ENCODE measurements at regions not wholly inside any gene's neighbourhood (a gene's known extent, or its start where the extent isn't known, plus 50 kb on each side); places are given as distances from the start of the nearest gene placed in this dataset.

DNA sequence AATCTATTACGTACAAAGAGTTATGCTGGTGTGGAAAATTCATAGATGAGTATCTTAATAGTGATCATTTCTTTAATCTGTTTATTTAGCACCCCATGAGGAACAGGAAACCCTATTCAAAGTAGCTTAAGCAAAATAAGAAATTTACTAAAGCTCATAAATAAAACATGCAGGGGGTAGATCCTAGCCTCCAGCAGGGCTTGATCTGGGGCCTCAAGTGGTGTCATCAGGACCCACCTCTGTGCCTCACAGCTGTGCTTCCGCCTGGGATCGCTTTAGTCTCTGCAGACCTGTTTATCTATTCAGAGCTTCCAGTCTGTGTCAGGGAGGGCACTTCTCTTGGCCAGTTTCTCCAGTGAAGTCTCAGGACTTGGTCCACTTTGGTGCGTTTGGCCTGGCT lies 171.0 kb upstream of the SLC24A5 start:
- DNase-seq (ENCODE audit: low spot score), result no peak

DNA sequence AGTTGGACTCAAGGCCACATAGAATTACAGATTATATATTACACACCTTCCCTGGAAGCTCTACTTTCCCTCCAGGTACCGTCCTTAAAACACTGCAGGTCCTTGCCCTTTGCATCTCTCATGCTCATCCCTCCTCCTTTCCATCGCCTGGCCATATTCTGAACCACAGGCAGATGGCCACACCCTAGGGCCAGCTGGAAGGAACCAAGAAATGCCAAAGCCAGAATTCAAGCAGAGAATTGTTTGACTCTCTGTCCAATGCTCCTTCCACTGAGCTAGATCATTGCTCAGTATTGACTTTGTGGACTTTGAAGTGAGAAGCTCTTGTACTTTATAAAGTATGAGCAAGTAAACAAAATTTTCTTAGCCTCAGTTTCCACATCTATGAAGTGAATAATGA lies 170.3 kb upstream of the SLC24A5 start:
- DNase-seq (ENCODE audit: low spot score), result no peak

DNA sequence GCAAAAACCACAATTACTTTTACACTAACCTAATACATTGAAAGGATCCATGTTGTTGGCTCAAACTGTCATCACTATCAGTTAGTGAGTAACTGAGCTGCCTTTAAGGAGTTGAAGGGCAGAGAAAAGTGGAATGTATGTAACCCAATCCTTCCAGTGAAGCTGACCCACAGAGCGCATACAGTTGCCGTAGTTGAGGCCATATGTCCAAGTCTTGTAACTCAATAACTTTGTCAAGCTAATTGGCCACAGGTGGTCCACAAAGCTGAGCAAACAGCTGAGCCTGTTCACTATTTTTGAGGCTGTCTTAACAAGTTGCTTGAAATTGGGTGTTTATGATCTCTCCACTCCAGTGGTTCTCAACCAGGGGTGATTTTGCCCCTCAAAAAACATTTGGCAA lies 169.0 kb upstream of the SLC24A5 start:
- DNase-seq (ENCODE audit: low spot score), result no peak

DNA sequence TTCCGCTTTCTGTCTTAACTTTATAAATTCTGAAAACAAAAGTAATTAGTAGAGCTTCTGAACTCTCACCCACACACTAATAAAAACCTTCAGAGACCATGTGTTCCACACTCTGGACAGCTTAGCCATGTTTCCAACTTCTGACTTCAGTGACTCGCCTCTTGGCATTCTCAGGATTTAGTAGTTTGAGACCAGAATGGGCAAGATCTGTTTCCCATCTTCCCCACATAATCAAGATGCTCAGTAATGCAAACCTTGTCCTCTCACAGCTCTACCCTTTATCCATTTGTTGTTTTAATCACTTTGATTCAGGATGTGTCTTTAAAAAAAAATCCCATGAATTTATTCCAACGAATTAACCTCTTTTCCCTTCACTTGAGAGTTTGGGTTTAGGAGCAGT lies 166.6 kb upstream of the SLC24A5 start:
- DNase-seq (ENCODE audit: low spot score), result no peak

DNA sequence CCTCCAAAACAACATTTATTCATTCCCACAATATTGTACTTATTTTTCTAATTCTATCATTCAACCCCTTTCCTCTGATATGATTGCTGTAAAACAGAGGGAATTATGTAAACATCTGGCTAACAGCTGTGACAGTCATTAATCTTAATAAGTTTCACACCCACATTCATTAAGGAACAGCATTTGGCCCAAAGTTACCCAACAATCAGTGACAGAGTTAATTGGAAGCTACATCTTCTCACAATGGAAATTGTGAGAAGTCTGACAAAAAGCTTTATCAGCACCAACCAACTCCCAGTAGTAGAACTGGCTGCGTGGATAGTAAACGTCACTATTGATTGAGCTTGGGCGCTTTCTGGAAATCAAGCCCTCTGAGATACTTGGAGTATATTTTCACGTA lies 165.8 kb upstream of the SLC24A5 start:
- no peak for DNase-seq (ENCODE audit: low spot score)

DNA sequence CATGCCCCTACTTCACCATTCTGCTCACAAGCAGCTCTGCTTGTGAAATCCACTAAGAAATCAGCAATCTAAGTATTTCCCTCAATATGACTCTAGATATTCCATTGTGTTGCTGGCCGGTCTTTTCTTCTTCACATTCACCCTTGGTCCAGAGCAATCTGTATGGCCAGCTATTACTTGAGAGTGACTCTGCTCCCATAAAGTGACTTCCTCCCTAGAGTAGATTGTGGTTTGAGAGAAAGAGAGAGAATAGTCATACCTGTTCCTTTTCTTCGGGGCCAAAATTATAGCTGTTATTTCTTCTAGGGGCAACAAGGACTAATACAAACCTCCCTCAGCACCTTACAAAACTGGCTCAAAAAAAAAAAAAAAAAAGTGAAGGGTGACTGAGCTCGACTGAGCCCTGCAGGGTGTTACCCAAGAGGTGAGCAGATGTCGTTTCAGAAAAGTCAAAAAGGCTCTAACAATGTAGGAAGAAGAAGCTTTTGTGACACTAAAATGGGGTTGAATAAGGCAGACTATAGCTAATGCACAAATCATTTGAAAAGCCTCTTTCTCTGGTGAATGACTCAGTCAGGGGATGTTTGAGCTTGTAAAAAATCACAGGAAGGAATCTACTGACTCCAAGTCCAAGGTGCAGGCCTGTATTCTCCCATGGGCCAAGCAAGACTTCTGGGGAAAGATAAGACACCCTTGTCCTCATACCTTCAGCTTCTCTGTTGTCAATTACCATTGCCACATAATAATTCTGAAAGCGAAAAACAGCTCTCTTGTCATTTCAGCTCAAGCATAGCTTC lies 161.0 kb upstream of the SLC24A5 start:
- DNase-seq (ENCODE audit: low spot score), result no peak

DNA sequence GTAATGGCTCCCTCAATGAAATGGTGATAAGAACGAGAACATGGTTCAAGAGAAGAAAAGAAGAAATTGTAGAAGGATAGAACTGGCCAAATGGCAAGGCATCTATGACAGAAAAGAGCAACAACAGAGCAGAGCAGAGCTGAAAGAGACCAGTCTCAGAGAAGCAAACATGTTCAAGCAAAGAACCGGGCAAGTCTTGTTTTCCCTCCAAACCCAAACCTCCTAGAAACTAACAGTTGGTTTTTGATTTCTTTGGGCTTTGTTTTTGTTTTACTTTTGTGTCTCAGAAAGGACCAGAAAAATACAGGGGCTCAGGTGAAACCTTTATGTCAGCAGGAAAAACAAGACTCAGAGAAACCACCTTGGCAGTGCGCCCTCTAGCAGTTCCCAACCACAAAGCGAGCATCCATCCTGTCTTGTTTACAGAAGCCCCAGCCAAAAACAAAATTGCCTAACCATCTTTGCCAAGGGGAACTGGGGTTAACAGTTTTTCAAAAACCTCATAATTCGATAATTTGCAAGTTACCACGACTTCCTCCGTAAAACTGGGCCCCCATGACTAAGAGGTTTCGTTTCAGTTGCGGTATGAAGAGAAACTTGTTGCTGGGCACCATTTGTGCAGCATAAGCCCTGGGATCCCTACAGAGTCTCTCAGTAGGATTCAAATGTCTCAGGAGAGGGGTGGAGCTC lies 159.2 kb upstream of the SLC24A5 start:
- DNase-seq (ENCODE audit: low spot score), result no peak

DNA sequence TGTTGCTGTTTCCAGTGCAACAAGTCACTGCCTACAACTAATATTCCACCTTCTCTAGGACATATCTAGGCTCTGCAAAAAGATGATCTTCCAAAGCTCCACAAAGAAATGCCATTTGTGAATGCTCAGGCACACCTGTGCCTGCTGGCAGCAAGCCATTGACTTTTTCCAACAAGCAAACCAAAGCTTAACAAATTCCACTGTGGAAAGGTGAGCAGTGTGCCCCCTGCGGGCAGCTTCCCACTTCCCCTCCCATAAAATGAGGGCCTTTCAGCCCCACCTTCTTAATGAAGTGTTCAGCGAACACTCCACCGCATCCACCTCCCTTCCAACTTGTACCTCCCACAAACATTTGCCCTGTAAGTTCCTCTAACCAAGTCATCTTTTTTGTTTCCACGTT lies 157.5 kb upstream of the SLC24A5 start:
- no peak for DNase-seq (ENCODE audit: low spot score)

DNA sequence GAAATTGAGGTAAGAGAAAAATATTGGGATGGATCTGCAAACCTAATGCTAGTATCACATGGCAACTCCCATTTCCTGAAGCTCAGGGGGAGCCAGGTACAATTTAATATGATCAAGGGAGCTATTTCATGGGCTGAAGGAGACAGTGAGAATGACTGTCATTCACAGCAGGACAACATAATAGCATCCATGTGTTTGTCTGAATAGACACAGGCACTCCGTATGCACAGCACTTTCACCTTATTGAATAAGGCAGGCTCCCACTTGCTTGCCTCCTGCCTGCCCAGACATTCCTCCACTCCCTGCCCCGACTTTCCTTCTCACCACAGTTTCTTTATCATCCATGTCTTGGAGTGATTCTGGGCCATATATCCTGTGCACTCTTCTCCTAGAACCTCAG lies 156.6 kb upstream of the SLC24A5 start:
- no peak for DNase-seq (ENCODE audit: low spot score)

DNA sequence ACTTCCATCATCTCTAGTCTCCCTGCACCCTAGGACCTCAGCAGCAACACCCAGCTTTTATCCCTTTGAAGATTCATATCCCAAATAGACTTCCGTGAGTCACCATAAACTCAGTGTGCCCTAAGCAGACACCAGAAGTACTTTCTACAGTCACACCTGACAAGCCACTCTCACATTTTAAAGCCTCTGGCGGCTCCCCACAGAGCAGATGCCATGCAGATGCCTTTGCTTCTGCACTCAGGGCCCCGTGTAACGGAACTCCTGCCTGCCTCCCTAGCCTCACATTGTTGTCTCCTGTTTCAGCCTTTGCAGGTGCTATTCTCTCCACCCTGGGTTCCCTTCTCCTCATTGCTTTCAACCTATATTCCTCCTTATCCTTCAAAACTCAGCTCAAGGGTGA lies 155.5 kb upstream of the SLC24A5 start:
- no peak for DNase-seq (ENCODE audit: low spot score)

DNA sequence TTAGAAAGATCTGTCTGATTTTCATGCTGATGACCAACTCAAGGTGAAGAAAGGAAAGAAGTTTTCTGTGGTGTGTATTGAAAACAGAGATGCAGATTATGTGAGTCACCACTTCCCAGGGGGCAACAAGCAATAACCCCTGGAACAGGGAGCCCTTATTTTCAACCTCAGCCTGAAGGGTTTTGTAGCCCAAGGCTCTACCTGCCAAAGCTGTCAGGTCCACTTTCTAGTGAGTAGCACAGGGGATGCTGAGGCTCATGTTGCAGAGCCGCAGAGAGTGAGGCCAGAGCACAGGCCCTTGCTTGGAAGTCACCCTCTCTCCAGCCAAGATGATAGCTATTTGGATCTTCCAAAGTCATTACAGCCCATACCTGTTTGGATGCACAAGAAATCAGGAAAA lies 152.2 kb upstream of the SLC24A5 start:
- DNase-seq (ENCODE audit: low spot score), result no peak

DNA sequence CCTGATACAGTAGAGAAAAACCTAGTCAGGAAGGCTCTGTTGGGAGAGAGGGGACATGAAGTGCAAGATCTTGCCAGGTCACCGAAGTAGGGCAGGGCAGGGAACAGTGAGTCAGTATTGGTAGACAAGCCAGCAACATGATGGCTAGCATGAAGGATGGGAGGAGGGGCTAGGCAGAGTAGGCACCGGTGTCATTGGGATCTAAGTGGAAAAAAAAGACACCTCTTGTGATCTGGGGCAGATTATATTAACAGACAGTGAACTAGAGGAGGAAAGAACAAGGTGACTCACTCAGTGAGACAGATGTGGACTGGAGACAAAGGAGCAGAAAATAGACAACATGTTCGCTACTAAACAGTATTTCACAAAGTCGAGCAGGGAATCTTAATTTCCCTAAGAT lies 149.2 kb upstream of the SLC24A5 start:
- no peak for DNase-seq (ENCODE audit: low spot score)

DNA sequence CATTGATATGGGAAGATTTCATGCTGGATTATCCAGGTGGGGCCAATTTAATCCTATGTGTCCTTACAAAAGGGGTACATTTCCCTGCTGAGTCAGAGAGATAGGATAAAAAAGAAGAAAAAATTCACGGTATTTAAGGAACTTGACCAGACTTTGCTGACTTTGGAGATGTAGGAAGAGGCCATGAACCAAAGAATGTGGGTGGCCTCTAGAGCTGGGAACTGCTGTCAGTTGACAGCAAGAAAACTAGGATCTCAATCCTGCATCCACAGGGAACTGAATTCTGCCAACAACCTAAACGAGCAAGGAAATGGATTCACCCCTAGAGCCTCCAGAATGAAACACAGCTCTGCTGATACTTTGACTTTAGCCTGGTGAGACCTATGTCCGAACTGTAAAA lies 148.1 kb upstream of the SLC24A5 start:
- no peak for DNase-seq (ENCODE audit: low spot score)

DNA sequence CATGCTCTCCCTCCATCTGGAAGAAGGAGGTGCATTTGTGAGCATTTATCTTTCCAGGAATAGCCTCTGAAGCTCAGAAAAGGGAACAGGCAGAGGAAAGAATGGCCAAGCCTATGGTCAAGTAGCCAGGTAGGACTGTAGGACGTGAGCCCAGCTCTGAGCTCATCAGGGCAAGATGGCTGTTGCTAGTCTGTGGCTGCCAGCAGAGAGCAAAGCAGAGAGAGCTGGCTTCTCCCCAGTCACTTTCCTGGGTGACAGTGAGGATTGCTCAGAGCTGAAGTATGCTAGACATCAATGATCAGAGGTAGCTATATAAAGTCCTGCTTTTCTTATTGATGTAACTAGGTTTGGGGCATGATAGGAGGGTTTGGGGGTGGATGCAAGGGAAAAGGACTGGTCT lies 146.1 kb upstream of the SLC24A5 start:
- DNase-seq (ENCODE audit: low spot score), result no peak

DNA sequence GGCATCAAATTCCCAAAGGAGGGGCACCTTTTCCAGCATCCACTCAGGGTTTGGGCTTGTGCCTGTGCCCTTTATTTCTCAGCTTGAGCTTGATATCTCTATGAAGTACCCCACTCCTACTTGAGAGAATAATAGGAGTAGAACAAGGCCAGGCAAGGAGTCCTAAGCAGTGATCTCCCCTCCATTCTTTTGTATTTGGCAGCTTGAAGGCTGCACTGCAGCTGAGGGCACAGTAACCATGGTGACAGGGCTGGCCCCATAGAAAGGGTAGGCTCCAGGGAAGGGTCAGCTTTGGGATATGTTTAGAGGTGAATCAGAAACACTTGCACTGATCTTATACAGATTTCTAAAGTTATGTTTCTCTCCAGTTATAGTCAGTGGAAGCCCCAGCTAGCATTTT lies 145.4 kb upstream of the SLC24A5 start:
- no peak for DNase-seq (ENCODE audit: low spot score)

DNA sequence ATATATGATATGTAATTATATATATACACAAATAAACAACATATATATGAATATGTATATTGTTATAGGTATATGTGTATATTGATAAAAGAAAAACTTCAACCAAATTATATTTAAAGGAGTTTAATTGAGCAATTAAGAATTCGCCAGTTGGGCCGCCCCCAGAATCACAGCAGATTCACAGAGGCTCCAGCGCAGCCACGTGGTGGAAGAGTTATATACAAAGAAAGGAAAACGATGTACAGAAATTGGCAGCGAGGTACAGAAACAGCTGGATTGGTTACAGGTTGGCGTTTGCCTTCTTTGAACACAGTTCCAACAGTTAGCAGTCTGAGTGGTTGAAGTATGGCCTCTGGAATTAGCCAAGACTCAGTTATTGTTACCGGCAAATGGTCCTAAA lies 137.3 kb upstream of the SLC24A5 start:
- no peak for DNase-seq (ENCODE audit: low spot score)

DNA sequence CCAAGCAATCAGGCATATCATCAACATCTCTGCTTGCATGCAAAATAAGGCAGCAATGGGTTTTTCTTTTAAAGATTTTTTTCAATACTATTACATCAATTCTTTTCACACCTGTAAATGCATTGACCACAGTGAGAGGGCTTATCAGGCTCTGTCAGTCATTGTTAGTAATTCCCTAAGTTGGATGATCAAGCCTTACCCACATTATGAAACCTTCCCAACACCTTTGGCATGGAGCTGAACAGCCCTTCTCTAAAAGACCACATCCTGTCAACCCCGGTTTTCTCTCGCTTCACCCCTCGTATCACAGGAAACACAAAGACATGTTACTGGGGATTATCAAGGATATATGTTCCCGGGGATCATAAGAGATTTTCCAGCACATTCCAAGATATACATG lies 135.2 kb upstream of the SLC24A5 start:
- DNase-seq (ENCODE audit: low spot score), result no peak

DNA sequence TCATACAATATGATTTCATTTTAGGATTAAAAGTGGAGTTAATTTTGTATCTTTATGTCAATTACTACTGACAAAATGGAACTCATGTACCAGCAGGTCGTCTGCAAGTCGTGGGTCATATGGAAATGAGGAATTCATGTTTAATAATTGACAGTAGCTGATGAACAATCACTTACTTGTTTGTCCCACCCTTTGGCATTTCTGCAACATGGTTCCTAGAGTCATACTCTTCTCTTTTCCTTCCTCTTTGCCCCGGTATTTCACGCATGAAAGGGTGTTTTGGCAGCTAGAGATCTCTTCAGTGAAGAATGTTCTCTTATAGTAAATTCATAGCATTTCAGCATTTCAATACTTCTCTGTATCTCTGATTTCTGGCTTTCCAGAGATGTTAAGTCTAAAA lies 133.3 kb upstream of the SLC24A5 start:
- no peak for DNase-seq (ENCODE audit: low spot score)

DNA sequence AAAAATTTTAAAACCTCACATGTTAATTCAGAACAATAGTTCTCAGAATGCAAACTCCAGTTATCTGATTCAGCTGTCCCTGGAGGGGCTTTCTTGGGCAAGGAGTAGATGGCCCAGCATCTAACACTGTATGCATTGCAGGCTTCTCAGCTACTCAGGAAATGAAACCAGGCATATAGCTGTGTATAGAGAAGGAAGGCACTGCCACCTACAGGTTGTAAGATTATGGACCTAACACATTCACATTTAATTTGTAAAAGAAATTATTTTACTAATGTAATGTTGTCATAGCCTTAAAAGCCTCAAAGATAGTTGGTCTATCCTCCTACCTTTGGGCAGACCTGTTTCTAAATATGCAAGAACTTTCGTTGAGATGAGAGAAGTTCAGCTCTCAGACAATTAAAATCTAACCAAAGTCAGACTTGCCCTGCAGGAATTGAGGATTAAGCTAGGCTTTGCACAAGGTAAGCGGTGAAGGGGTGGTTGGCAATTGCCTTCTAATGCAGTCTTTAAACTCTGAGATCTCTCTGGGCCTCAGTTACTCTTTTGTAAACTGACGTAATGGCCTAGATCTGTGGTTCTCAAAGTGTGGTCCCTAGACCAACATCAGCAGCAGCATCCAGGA lies 132.8 kb upstream of the SLC24A5 start:
- DNase-seq (ENCODE audit: low spot score), result peak; percentile 72

DNA sequence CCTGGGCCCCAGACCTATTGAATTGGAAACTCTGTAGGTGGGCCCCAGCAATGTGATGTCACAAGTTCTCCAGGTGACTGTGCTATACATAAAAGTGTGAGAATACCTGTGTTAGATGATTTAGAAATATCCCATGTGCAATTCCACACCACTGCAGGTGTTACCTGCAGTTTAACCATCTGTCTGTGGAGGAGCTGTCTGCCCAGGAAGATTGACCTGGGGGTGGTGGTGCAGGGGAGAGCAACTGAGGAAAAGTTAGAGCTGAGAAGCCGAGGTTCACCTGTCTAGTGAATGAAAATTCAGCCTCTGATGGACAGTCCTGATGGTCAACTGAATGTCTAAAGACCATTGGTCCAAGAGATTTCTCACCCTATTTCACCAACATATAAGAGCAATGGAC lies 132.2 kb upstream of the SLC24A5 start:
- DNase-seq (ENCODE audit: low spot score), result no peak

DNA sequence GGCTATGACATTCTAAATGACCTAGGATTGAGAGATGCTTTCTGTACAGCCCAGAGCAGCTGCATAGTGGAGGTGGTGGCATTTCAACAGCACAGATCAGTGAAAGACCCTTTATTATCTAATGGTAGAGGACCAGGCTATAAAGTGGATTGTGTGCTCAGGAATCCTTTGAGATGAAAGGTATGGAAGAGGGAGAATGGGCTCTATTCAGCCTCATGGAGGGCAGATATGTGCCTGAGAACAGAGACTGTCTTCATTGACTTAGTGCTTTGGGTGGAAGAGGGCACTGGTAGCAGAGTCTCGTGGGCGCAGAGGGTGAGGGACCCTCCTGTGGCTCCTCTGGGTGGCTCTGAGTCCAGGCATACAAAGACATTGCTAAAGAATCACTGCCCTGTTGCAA lies 130.0 kb upstream of the SLC24A5 start:
- DNase-seq (ENCODE audit: low spot score), result no peak

DNA sequence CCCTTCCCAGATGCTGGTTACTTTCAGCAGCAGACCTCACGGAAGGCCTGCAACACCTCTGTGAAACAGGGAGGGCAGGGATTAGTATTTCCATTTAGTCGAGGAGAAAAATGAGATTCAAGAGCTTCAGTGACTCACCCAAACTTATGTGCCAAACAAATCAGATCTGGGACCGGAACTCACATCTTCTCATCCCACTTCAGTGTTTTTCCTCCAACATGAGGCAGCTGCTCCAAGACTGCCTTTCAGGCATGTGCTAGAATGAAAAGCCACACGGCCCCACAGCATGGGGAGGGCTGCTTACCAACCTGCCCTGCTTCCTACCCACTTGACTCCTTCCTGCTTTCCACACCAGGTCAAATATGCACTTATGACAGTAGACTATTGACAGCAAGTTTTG lies 129.4 kb upstream of the SLC24A5 start:
- DNase-seq (ENCODE audit: low spot score), result no peak

DNA sequence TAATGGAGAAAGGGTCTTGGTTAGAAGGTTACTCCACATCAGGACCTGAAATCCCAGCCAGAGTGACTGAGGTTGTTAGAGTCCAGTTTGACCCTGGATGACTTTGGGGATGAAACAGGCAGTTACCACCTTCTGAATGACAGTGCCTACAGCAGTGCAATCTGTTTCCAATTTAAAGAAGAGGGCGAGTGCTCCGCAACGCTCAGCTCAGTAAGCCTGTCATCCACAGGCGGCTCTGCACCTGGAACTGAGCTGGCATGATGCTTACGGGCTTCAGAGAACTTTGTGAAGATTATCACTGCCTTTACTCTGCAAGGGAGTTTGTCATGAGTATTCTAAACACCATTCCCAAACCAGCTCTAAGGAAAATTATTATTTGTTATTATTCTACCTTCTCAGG lies 127.7 kb upstream of the SLC24A5 start:
- no peak for DNase-seq (ENCODE audit: low spot score)
